ENCODE measurements at regions not wholly inside any gene's neighbourhood (a gene's known extent, or its start where the extent isn't known, plus 50 kb on each side); places are given as distances from the start of the nearest gene placed in this dataset.

GRCh38 chr5:2136728-2137333 lies 254.1 kb upstream of the IRX4 start:
- no peaks in the 10 kb centered on the region for H3K36me3 Mint-ChIP-seq (ENCODE audit: low read depth)
- H3K4me1 Mint-ChIP-seq (ENCODE audit: low read depth) = no peaks in the 10 kb centered on the region
- H3K27me3 Mint-ChIP-seq (ENCODE audit: low read depth) = no peaks in the 10 kb centered on the region
- no peaks in the 10 kb centered on the region for H3K9me3 Mint-ChIP-seq
- no peak overlapping the region for H3K4me3 Mint-ChIP-seq
- no peak overlapping the region for H3K27ac Mint-ChIP-seq
- peak; percentile 4 for DNase-seq (ENCODE audit: low spot score)

GRCh38 chr5:2135833-2136232 lies 253.1 kb upstream of the IRX4 start:
- Mint-ChIP-seq H3K9me3 (no peaks in the 10 kb centered on the region), H3K4me1 (ENCODE audit: low read depth) (no peaks in the 10 kb centered on the region), H3K4me3 (no peak overlapping the region), H3K27ac (no peak overlapping the region), H3K27me3 (ENCODE audit: low read depth) (no peaks in the 10 kb centered on the region), H3K36me3 (ENCODE audit: low read depth) (no peaks in the 10 kb centered on the region)
- no peak for DNase-seq (ENCODE audit: low spot score)

- no peaks in the 10 kb centered on the region for H3K36me3 Mint-ChIP-seq (ENCODE audit: low read depth)
- no peak overlapping the region for H3K27ac Mint-ChIP-seq
- no peak for DNase-seq (ENCODE audit: low spot score)
- H3K4me3 Mint-ChIP-seq = no peak overlapping the region
- no peaks in the 10 kb centered on the region for H3K4me1 Mint-ChIP-seq (ENCODE audit: low read depth)
- no peaks in the 10 kb centered on the region for H3K9me3 Mint-ChIP-seq
- H3K27me3 Mint-ChIP-seq (ENCODE audit: low read depth) = no peaks in the 10 kb centered on the region
These were observed 252.6 kb upstream of the IRX4 start for GRCh38 chr5:2135354-2135753.

- Mint-ChIP-seq H3K36me3 (ENCODE audit: low read depth) (no peaks in the 10 kb centered on the region), H3K27ac (no peak overlapping the region), H3K27me3 (ENCODE audit: low read depth) (no peaks in the 10 kb centered on the region), H3K9me3 (no peaks in the 10 kb centered on the region), H3K4me1 (ENCODE audit: low read depth) (no peaks in the 10 kb centered on the region), H3K4me3 (no peak overlapping the region)
- DNase-seq (ENCODE audit: low spot score) = no peak
These were observed 252.0 kb upstream of the IRX4 start for GRCh38 chr5:2134543-2135292.

- no peaks in the 10 kb centered on the region for H3K36me3 Mint-ChIP-seq (ENCODE audit: low read depth)
- H3K9me3 Mint-ChIP-seq = no peaks in the 10 kb centered on the region
- H3K27me3 Mint-ChIP-seq (ENCODE audit: low read depth) = no peaks in the 10 kb centered on the region
- H3K27ac Mint-ChIP-seq = no peak overlapping the region
- no peak overlapping the region for H3K4me3 Mint-ChIP-seq
- DNase-seq (ENCODE audit: low spot score) = no peak
- no peaks in the 10 kb centered on the region for H3K4me1 Mint-ChIP-seq (ENCODE audit: low read depth)
These were observed 251.2 kb upstream of the IRX4 start for GRCh38 chr5:2133936-2134335.

GRCh38 chr5:2133080-2133479 lies 250.4 kb upstream of the IRX4 start:
- H3K27me3 Mint-ChIP-seq (ENCODE audit: low read depth) = no peaks in the 10 kb centered on the region
- no peak for DNase-seq (ENCODE audit: low spot score)
- no peaks in the 10 kb centered on the region for H3K4me1 Mint-ChIP-seq (ENCODE audit: low read depth)
- no peaks in the 10 kb centered on the region for H3K9me3 Mint-ChIP-seq
- no peak overlapping the region for H3K27ac Mint-ChIP-seq
- H3K4me3 Mint-ChIP-seq = no peak overlapping the region
- no peaks in the 10 kb centered on the region for H3K36me3 Mint-ChIP-seq (ENCODE audit: low read depth)

- no peaks in the 10 kb centered on the region for H3K9me3 Mint-ChIP-seq
These were observed 249.7 kb upstream of the IRX4 start for GRCh38 chr5:2132497-2132847.

GRCh38 chr5:2131826-2132496 lies 249.2 kb upstream of the IRX4 start:
- Mint-ChIP-seq H3K4me1 (ENCODE audit: low read depth) (no peaks in the 10 kb centered on the region), H3K36me3 (ENCODE audit: low read depth) (no peaks in the 10 kb centered on the region), H3K27me3 (ENCODE audit: low read depth) (no peaks in the 10 kb centered on the region), H3K9me3 (no peaks in the 10 kb centered on the region), H3K4me3 (no peak overlapping the region), H3K27ac (no peak overlapping the region)
- DNase-seq (ENCODE audit: low spot score) = no peak

More at GRCh38 chr5:2132497-2132847, 249.7 kb upstream of the IRX4 start:
- H3K4me3 Mint-ChIP-seq = no peak overlapping the region
- no peaks in the 10 kb centered on the region for H3K4me1 Mint-ChIP-seq (ENCODE audit: low read depth)
- H3K27me3 Mint-ChIP-seq (ENCODE audit: low read depth) = no peaks in the 10 kb centered on the region
- no peak overlapping the region for H3K27ac Mint-ChIP-seq
- no peaks in the 10 kb centered on the region for H3K36me3 Mint-ChIP-seq (ENCODE audit: low read depth)
- DNase-seq (ENCODE audit: low spot score) = no peak

- DNase-seq (ENCODE audit: low spot score) = no peak
- Mint-ChIP-seq H3K4me3 (no peak overlapping the region), H3K4me1 (ENCODE audit: low read depth) (no peaks in the 10 kb centered on the region), H3K9me3 (no peaks in the 10 kb centered on the region), H3K27ac (no peak overlapping the region), H3K36me3 (ENCODE audit: low read depth) (no peaks in the 10 kb centered on the region), H3K27me3 (ENCODE audit: low read depth) (no peaks in the 10 kb centered on the region)
These were observed 248.5 kb upstream of the IRX4 start for GRCh38 chr5:2131196-2131595.

- no peak for DNase-seq (ENCODE audit: low spot score)
- Mint-ChIP-seq H3K9me3 (no peaks in the 10 kb centered on the region), H3K4me1 (ENCODE audit: low read depth) (no peaks in the 10 kb centered on the region), H3K4me3 (no peak overlapping the region), H3K27me3 (ENCODE audit: low read depth) (no peaks in the 10 kb centered on the region), H3K27ac (no peak overlapping the region), H3K36me3 (ENCODE audit: low read depth) (no peaks in the 10 kb centered on the region)
These were observed 247.6 kb upstream of the IRX4 start for GRCh38 chr5:2130361-2130760.

- H3K4me1 Mint-ChIP-seq (ENCODE audit: low read depth) = no peaks in the 10 kb centered on the region
- H3K9me3 Mint-ChIP-seq = no peaks in the 10 kb centered on the region
- DNase-seq (ENCODE audit: low spot score) = no peak
- no peaks in the 10 kb centered on the region for H3K36me3 Mint-ChIP-seq (ENCODE audit: low read depth)
- no peak overlapping the region for H3K4me3 Mint-ChIP-seq
- H3K27me3 Mint-ChIP-seq (ENCODE audit: low read depth) = no peaks in the 10 kb centered on the region
- H3K27ac Mint-ChIP-seq = no peak overlapping the region
These were observed 247.0 kb upstream of the IRX4 start for GRCh38 chr5:2129568-2130272.

GRCh38 chr5:2128686-2129355 lies 246.1 kb upstream of the IRX4 start:
- Mint-ChIP-seq H3K27me3 (ENCODE audit: low read depth) (no peaks in the 10 kb centered on the region), H3K4me3 (no peak overlapping the region), H3K36me3 (ENCODE audit: low read depth) (no peaks in the 10 kb centered on the region), H3K27ac (no peak overlapping the region), H3K9me3 (no peaks in the 10 kb centered on the region), H3K4me1 (ENCODE audit: low read depth) (no peaks in the 10 kb centered on the region)
- DNase-seq (ENCODE audit: low spot score) = no peak

- peaks cover 3% of the 10 kb centered on the region for H3K9me3 Mint-ChIP-seq
- no peaks in the 10 kb centered on the region for H3K27me3 Mint-ChIP-seq (ENCODE audit: low read depth)
- no peak for DNase-seq (ENCODE audit: low spot score)
- H3K4me3 Mint-ChIP-seq = no peak overlapping the region
- H3K4me1 Mint-ChIP-seq (ENCODE audit: low read depth) = no peaks in the 10 kb centered on the region
- H3K27ac Mint-ChIP-seq = no peak overlapping the region
- no peaks in the 10 kb centered on the region for H3K36me3 Mint-ChIP-seq (ENCODE audit: low read depth)
These were observed 243.8 kb upstream of the IRX4 start for GRCh38 chr5:2126512-2126911.

GRCh38 chr5:2125901-2126265 lies 243.2 kb upstream of the IRX4 start:
- DNase-seq (ENCODE audit: low spot score) = no peak
- Mint-ChIP-seq H3K4me3 (no peak overlapping the region), H3K4me1 (ENCODE audit: low read depth) (no peaks in the 10 kb centered on the region), H3K36me3 (ENCODE audit: low read depth) (no peaks in the 10 kb centered on the region), H3K9me3 (peaks cover 6% of the 10 kb centered on the region), H3K27ac (no peak overlapping the region), H3K27me3 (ENCODE audit: low read depth) (no peaks in the 10 kb centered on the region)

Measured in T-helper 2 cell treated with Interferon-gamma antibody and Interleukin-4, amounts not matched to agents 5 μg/mL and 100 μg/mL, for 36 hours (primary cell).